Psoas muscle (tissue), 7 donors: ENCODE measurements at regions not wholly inside any gene's neighbourhood (a gene's known extent, or its start where the extent isn't known, plus 50 kb on each side); places are given as distances from the start of the nearest gene placed in this dataset.

Experiments
- ATAC-seq, 4 donors: fragments of 200-7000 bp; cut with Tn5 transposase; one replicate each; pipeline ENCODE4 v1.9.1; 2020; ENCODE audit warnings: moderate library complexity in 3 of 4, mild to moderate bottlenecking in 2 of 4
- DNase-seq, 2 donors: peaks; one replicate each; pipeline ENCODE4 v3.0.0-alpha.2; 2020
- H3K27ac ChIP-seq: fragments of 200-600 bp; one replicate; pipeline ENCODE4 v1.8.0; 2022
- H3K27me3 ChIP-seq, 3 donors: fragments of 200-600 bp in 1 of 3; one replicate each; pipeline versions ENCODE4 v1.6.1 to v1.8.0; 2013 to 2022; ENCODE audit warnings: low read length in 2 of 3, mild to moderate bottlenecking in 2 of 3, moderate library complexity in 1 of 3; ENCODE audit not compliant: insufficient read depth in 3 of 3
- H3K36me3 ChIP-seq, 2 donors: fragments of 200-600 bp in 1 of 2; one replicate each; pipeline versions ENCODE4 v1.6.1 to v1.8.0; 2013 to 2022; ENCODE audit warnings: low read depth in 1 of 2, mild to moderate bottlenecking in 1 of 2, moderate library complexity in 1 of 2; ENCODE audit not compliant: insufficient read depth in 1 of 2
- H3K4me1 ChIP-seq: fragments of 200-600 bp; one replicate; pipeline ENCODE4 v1.8.0; 2022
- H3K4me3 ChIP-seq: fragments of 200-600 bp; one replicate; pipeline ENCODE4 v1.8.0; 2022; ENCODE audit warnings: mild to moderate bottlenecking
- H3K9me3 ChIP-seq: fragments of 200-600 bp; one replicate; pipeline ENCODE4 v1.8.0; 2022
- WGBS, 3 donors: extraction: QIAGEN DNeasy Blood & Tissue Kit; methylation state at CpG; one replicate each; pipeline versions ENCODE4 v1.1.6 to v1.1.7; 2013; 5-methylcytosine and 5-hydroxymethylcytosine counted together
- intact Hi-C, 2 donors: fragments of 100-400 bp; cut with DNase I; formaldehyde crosslinking; loops; one replicate each; pipeline versions ENCODE4 v1.11.0 to v1.14.2; 2022
- TF ChIP-seq, protein P1 (sequence below): fragments of 200-600 bp; IDR thresholded peaks from one replicate; pipeline ENCODE4 v1.8.0; 2022; ENCODE audit warnings: antibody characterized with exemption
- donor health status: healthy with polysubstance abuse.
- donor health status: DM: no; HTN: no; CAD: no; lungs with moderate emphysema.
- donor health status: Bipolar disorder and iron deficiency.
- donor health status: healthy.
- donor health status: DM: yes; HTN: yes; CAD: no.
- donor health status: DM: no; HTN: no; CAD: no.
- donor health status: DM: yes; HTN: yes; CAD: no.

DNA sequence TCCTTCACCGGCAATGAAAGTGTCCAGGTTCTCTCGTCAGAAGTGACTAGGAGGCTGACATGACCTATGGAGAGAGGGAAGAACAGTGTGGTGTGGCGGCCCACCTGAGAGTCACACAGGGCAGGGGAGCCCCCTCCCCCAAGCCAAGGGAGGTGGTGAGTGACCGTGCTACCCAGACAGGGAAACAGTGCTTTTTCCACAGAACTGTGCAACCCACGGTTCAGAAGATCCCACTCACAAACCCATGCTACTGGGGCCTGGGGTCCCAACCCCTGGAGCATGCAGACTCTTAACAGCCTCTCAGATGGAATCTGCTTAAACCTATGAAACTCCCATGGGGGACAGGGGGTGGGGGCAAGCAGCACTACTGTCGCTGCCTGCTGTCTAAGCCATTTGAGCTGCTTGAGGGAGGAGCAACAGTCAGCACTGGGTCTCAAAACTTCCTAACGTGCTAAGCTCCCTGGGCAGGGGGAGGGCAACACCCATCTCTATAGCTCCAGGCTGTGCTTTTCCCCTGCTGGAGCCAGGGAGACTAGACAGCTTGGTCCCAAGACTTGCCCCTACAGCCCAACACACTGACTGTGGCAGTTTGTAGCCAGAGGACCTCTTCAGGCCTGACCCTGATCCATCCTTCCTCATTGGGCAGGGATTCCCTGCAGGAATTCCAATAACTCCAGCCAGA lies 850.4 kb upstream of the AADAT start:
- intact Hi-C loops = no loop called here
- WGBS, 3 donors = 61 to 65% (median 64%) methylated on average over 7 of the region's 7 CpGs

DNA sequence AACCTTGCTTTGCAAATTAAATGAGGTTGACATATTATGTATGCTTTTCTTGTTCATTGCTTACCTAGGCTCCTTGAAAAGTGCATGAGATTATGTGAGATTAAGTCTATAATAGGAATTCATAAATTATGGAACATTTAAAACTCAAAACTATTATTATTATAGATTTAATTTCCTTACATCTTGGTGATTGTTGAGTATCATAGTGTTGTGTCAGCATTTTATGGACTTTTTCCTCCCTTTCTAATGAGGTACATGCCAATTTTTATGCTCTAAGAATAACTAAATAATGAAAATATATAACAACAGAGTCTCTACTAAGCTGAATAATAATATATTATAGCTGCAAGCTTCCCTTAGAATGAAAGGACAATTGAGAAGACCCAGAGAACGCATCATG lies 848.8 kb upstream of the AADAT start:
- no peaks in the 10 kb centered on the region for H3K4me1 ChIP-seq
- no peak overlapping the region for H3K4me3 ChIP-seq
- no peak overlapping the region for H3K27ac ChIP-seq
- H3K27me3 ChIP-seq = no peaks in the 10 kb centered on the region
- no peak for DNase-seq
- no peak for ATAC-seq
- WGBS, 3 donors = 33 to 61% (median 61%) methylated on average over 1 of the region's 1 CpG
- TF ChIP-seq, protein P1, sequence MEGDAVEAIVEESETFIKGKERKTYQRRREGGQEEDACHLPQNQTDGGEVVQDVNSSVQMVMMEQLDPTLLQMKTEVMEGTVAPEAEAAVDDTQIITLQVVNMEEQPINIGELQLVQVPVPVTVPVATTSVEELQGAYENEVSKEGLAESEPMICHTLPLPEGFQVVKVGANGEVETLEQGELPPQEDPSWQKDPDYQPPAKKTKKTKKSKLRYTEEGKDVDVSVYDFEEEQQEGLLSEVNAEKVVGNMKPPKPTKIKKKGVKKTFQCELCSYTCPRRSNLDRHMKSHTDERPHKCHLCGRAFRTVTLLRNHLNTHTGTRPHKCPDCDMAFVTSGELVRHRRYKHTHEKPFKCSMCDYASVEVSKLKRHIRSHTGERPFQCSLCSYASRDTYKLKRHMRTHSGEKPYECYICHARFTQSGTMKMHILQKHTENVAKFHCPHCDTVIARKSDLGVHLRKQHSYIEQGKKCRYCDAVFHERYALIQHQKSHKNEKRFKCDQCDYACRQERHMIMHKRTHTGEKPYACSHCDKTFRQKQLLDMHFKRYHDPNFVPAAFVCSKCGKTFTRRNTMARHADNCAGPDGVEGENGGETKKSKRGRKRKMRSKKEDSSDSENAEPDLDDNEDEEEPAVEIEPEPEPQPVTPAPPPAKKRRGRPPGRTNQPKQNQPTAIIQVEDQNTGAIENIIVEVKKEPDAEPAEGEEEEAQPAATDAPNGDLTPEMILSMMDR = no peak
- H3K36me3 ChIP-seq = no peaks in the 10 kb centered on the region
- intact Hi-C loops = no loop called here
- peaks cover 4% of the 10 kb centered on the region for H3K9me3 ChIP-seq

More for the DNA sequence above, 850.4 kb upstream of the AADAT start:
- ATAC-seq = no peak
- no peaks in the 10 kb centered on the region for H3K27me3 ChIP-seq
- H3K9me3 ChIP-seq = peaks cover 4% of the 10 kb centered on the region
- H3K27ac ChIP-seq = no peak overlapping the region
- TF ChIP-seq, protein P1 = no peak
- no peak overlapping the region for H3K4me3 ChIP-seq
- DNase-seq = no peak
- no peaks in the 10 kb centered on the region for H3K36me3 ChIP-seq
- no peaks in the 10 kb centered on the region for H3K4me1 ChIP-seq

DNA sequence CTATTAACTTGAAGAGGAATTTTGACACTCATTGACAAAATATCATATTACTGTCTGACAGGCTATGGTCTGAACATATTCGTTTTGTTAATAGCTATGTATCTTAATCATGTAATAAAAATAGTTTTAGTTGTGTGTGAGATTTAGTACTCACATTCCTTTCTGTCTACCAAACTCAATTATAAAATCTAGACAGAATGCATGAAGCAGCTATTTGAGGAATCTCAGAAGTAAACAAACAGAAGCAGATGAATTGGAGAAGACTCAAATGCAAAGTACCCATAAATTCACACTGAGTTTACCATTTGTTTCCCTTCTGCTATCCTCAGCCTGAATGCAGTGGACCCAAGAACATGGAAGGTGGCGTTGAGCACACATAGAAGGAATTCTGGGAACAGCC lies 841.6 kb upstream of the AADAT start:
- no peak overlapping the region for H3K4me3 ChIP-seq
- H3K27me3 ChIP-seq = no peaks in the 10 kb centered on the region
- no peak for ATAC-seq
- H3K9me3 ChIP-seq = no peaks in the 10 kb centered on the region
- H3K36me3 ChIP-seq = no peaks in the 10 kb centered on the region
- no peak overlapping the region for H3K27ac ChIP-seq
- DNase-seq = no peak
- WGBS, 3 donors = 41 to 57% (median 49%) methylated on average over 2 of the region's 2 CpGs
- TF ChIP-seq, protein P1 = no peak
- H3K4me1 ChIP-seq = no peaks in the 10 kb centered on the region
- intact Hi-C loops = no loop called here

DNA sequence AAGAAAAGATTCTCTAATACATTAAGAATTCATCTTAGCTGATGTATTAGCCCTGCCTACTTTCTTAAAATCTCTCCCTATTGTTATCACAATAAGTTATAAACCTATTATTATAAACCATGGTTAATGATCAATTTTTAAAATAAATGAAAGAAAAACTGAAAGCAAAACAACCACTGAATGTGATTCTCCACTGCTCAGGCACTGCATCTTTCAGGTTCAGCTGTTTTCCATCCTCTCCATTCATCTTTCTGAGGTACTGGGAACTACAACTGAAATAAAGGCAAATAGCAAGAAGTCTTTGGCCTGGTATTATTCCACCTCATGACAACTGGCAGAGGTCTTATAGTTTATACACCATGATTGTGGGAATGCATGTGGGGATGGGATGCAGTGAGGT lies 798.9 kb upstream of the AADAT start:
- TF ChIP-seq, protein P1 = no peak
- intact Hi-C loops = no loop called here
- no peak for ATAC-seq

DNA sequence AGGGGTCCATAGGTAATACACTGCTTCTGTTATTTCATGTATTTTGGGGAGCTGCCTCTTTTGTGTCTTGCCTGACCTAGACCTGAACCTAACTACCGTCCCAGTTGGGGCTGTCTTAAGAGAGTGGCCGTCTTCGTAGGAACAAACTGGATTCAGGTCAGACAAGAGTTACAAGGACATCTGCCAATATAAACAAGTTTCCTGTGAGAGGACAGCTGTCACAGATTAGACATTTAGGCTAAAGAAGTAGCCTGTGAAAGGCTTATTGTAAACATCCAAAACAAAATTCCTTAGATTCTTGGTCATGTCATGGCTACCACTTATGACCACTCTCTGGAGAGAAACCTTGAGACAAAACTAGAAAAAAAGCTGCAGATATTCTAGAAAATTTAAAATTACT lies 797.6 kb upstream of the AADAT start:
- TF ChIP-seq, protein P1 = no peak
- Histone ChIP-seq H3K9me3 (no peaks in the 10 kb centered on the region), H3K27ac (no peak overlapping the region), H3K4me3 (no peak overlapping the region), H3K4me1 (no peaks in the 10 kb centered on the region), H3K27me3 (no peaks in the 10 kb centered on the region), H3K36me3 (no peaks in the 10 kb centered on the region)
- WGBS, 3 donors = 11 to 29% (median 18%) methylated on average over 3 of the region's 3 CpGs
- no peak for ATAC-seq
- DNase-seq = no peak
- intact Hi-C loops = no loop called here

More for the DNA sequence above, 798.9 kb upstream of the AADAT start:
- Histone ChIP-seq H3K27me3 (no peaks in the 10 kb centered on the region), H3K36me3 (no peaks in the 10 kb centered on the region), H3K9me3 (no peaks in the 10 kb centered on the region), H3K4me1 (no peaks in the 10 kb centered on the region), H3K27ac (no peak overlapping the region), H3K4me3 (no peak overlapping the region)
- DNase-seq = no peak
